ENCODE measurements at regions not wholly inside any gene's neighbourhood (a gene's known extent, or its start where the extent isn't known, plus 50 kb on each side); places are given as distances from the start of the nearest gene placed in this dataset.
A peak's percentile ranks its signal among the peaks of the same experiment; 100 is the strongest.

GRCh38 chr2:175234153-175234552 lies 52.6 kb upstream of the ATP5MC3 start:
- DNase-seq = no peak

DNA sequence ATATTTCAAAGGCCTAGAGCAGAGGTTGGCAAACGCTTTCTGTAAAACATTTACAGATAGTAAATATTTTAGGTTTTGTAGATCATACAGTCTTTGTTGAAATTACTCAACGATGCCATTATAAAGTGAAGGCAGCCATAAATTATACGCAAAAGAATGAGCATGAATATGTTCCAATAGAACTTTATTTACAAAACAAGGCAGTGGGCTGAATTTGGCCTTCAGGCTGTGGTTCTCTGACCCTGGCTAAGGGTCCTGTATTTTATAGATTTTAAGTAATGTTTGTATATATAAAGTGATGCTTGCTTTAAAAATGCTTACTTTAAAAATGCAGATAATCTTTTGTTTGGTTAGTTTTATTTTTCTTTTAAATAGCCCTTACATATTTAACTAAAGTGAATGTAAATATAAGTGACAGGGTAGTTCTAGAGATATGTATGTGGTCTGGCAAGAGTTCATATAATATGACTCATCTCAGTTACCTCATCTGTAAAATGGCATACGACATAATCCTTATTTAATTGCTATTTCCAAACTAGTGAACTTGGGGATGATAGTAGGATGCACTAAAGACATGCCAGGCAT lies 51.7 kb upstream of the ATP5MC3 start:
- peak; percentile 14 for DNase-seq

Data from NCI-H226 (cell line).